Breast epithelium (tissue), 4 donors: ENCODE measurements at regions not wholly inside any gene's neighbourhood (a gene's known extent, or its start where the extent isn't known, plus 50 kb on each side); places are given as distances from the start of the nearest gene placed in this dataset.
"Not testable (repeated sequence)": the region's sequence is repeated elsewhere in the genome, so short reads cannot be mapped to it uniquely, and the experiment has no call there.

Source experiments
- DNase-seq, 2 donors: peaks; one replicate each; pipeline ENCODE4 v3.0.0-alpha.2; 2019; ENCODE audit warnings: low spot score in 2 of 2
- H3K27ac ChIP-seq, 2 donors: fragments of 200-600 bp; sonication (generic) in 1 of 2; one replicate each; pipeline ENCODE4 v1.5.1; 2016 to 2019; ENCODE audit warnings: mild to moderate bottlenecking in 1 of 2
- H3K27me3 ChIP-seq, 2 donors: fragments of 200-600 bp; sonication (generic) in 1 of 2; one replicate each; pipeline versions ENCODE4 v1.5.1 to v1.6.0; 2017 to 2019; ENCODE audit warnings: control low read depth in 1 of 2, mild to moderate bottlenecking in 1 of 2
- H3K36me3 ChIP-seq: fragments of 200-600 bp; one replicate; pipeline ENCODE4 v1.5.1; 2019
- H3K4me1 ChIP-seq, 2 donors: fragments of 200-600 bp; sonication (generic); one replicate each; pipeline ENCODE4 v1.5.1; 2016 to 2019; ENCODE audit warnings: control low read depth in 1 of 2
- H3K4me3 ChIP-seq, 3 donors: fragments of 200-600 bp; sonication (generic); 1 replicate in 2 of 3; 2 replicates in 1 of 3; pipeline ENCODE4 v1.5.1; 2016 to 2019; ENCODE audit warnings: mild to moderate bottlenecking in 3 of 3, moderate library complexity in 2 of 3
- H3K9me3 ChIP-seq, 2 donors: fragments of 200-600 bp; sonication (generic) in 1 of 2; one replicate each; pipeline ENCODE4 v1.5.1; 2016 to 2019; ENCODE audit warnings: control low read depth in 1 of 2
- POLR2A ChIP-seq: fragments of 450-650 bp; IDR thresholded peaks from one replicate; pipeline ENCODE4 v1.6.1; 2016; ENCODE audit warnings: antibody characterized with exemption, mild to moderate bottlenecking, moderate library complexity
- POLR2AphosphoS5 ChIP-seq, 3 donors: sonication (generic); formaldehyde crosslinking; IDR thresholded peaks; one replicate each; pipeline ENCODE4 v1.6.1; 2017; ENCODE audit warnings: antibody characterized with exemption in 3 of 3
- intact Hi-C: fragments of 100-400 bp; cut with DNase I; formaldehyde crosslinking; loops from one replicate; pipeline ENCODE4 v1.15.1; 2023; ENCODE audit warnings: low total_unique reads
- TF ChIP-seq, protein P1 (sequence below), 3 donors: fragments of 450-650 bp; IDR thresholded peaks; one replicate each; pipeline ENCODE4 v1.5.1; 2016 to 2017; ENCODE audit warnings: antibody characterized with exemption in 3 of 3, mild to moderate bottlenecking in 3 of 3, moderate library complexity in 3 of 3

DNA sequence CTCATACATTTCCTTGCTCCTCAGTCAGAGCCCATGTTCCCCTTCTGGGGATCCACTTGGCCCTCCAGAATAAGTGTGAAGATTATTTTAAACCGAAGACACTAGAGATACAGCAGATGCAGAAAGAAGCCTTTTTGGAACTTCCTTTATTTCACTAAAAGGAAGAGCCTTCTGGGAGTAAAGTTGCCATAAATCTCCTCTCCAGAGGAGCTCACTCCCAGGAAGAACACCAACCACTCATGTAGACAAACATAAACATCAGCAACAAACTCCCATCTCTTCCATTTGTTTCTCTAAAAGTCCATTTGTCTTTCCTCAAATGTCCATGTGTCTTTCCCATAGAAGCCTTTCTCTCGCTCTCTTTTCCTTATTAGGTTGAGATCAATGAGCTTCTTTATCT lies 62.4 kb upstream of the MSH6 start:
- Histone ChIP-seq H3K27ac (no peak overlapping the region), H3K36me3 (no peaks in the 10 kb centered on the region), H3K4me3 (no peak overlapping the region), H3K4me1 (no peaks in the 10 kb centered on the region), H3K27me3 (no peaks in the 10 kb centered on the region), H3K9me3 (no peaks in the 10 kb centered on the region)
- no peak for DNase-seq
- intact Hi-C loops = no loop called here
- TF ChIP-seq POLR2AphosphoS5 (IDR thresholded peaks at IDR 0.05) (no peak), POLR2A (no peak)
- TF ChIP-seq, protein P1, sequence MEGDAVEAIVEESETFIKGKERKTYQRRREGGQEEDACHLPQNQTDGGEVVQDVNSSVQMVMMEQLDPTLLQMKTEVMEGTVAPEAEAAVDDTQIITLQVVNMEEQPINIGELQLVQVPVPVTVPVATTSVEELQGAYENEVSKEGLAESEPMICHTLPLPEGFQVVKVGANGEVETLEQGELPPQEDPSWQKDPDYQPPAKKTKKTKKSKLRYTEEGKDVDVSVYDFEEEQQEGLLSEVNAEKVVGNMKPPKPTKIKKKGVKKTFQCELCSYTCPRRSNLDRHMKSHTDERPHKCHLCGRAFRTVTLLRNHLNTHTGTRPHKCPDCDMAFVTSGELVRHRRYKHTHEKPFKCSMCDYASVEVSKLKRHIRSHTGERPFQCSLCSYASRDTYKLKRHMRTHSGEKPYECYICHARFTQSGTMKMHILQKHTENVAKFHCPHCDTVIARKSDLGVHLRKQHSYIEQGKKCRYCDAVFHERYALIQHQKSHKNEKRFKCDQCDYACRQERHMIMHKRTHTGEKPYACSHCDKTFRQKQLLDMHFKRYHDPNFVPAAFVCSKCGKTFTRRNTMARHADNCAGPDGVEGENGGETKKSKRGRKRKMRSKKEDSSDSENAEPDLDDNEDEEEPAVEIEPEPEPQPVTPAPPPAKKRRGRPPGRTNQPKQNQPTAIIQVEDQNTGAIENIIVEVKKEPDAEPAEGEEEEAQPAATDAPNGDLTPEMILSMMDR (IDR thresholded peaks at IDR 0.05) = no peak

DNA sequence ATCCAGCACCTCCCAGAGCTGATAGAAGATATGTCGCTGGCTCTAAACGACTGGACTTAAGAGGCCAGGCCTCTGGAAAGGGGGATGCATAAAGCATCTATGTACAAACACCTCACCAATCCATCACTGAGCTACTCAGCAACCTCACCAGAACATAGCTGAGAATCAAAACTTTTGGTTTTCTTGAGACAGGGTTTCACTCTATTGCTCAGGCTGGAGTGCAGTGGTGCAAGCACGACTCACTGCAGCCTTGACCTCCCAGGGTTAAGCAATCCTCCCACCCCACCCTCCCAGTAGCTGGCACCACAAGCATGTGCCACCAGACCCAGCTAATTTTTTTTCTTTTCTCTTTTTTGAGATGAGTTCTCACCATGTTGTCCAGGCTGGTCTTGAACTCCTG lies 62.9 kb upstream of the MSH6 start:
- Histone ChIP-seq H3K4me1 (no peaks in the 10 kb centered on the region), H3K27ac (no peak overlapping the region), H3K27me3 (no peaks in the 10 kb centered on the region), H3K9me3 (no peaks in the 10 kb centered on the region), H3K4me3 (no peak overlapping the region), H3K36me3 (no peaks in the 10 kb centered on the region)
- TF ChIP-seq, protein P1 (IDR thresholded peaks at IDR 0.05) = no peak
- TF ChIP-seq POLR2A = no peak
- TF ChIP-seq POLR2AphosphoS5 (IDR thresholded peaks at IDR 0.05) = no peak
- no peak for DNase-seq
- intact Hi-C loops = no loop called here

DNA sequence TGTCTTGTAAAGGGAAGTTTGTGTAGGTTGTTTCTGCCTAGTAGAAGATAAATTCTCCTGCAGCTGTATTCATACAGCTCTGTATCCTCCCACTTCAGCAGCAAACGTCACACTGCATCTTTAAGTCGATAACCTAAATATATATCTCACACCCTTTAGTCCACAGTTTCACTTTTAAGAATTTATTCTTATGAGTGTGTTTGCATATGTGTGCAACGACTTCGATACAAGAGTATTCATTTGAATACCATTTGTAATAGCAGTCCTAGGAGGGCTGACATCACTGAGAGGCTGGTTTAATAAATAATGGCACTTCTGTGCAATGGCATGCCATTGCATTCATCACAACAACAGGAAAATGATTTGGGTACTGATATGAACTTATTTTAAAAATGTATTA lies 63.8 kb upstream of the MSH6 start:
- H3K4me3 ChIP-seq = no peak overlapping the region
- no peaks in the 10 kb centered on the region for H3K36me3 ChIP-seq
- TF ChIP-seq, protein P1 (IDR thresholded peaks at IDR 0.05) = no peak
- TF ChIP-seq POLR2A (no peak), POLR2AphosphoS5 (IDR thresholded peaks at IDR 0.05) (no peak)
- no peak for DNase-seq
- H3K4me1 ChIP-seq = no peaks in the 10 kb centered on the region
- no peaks in the 10 kb centered on the region for H3K27me3 ChIP-seq
- no peak overlapping the region for H3K27ac ChIP-seq
- intact Hi-C loops = no loop called here
- no peaks in the 10 kb centered on the region for H3K9me3 ChIP-seq

DNA sequence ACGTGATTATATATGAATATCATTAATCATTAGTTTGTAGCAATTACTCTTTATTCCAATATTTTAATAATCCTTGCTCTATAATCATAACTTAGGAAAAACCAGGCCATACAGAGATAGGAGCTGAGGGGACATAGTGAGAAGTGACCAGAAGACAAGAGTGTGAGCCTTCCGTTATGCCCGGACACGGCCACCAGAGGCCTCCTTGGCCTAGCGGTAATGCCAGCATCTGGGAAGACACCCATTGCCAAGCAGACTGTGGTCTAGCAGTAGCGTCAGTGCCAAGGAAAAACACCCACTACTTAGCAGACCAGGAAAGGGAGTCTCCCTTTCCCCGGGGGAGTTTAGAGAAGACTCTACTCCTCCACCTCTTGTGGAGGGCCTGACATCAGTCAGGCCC lies 66.6 kb upstream of the MSH6 start:
- H3K27ac ChIP-seq, H3K4me1 ChIP-seq, H3K27me3 ChIP-seq, intact Hi-C loops, DNase-seq, H3K9me3 ChIP-seq, H3K36me3 ChIP-seq, H3K4me3 ChIP-seq: not testable (repeated sequence)

DNA sequence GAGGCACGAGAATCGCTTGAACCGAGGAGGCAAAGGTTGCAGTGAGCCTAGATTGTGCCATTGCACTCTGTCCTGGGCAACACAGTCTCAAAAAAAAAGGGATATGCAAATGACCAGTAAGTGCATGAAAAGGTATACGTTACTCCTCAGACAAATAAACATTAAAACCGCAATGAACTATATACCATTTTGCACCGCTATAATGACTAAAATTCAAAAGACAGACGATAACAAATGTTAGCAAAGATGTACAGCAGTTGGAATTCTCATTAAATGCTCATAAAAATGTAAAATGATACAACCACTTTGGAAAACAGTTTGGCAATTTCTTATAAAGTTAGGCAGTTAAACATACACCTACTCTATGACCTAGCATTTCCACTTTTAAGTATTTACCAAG lies 67.4 kb upstream of the MSH6 start:
- Histone ChIP-seq H3K9me3 (no peaks in the 10 kb centered on the region), H3K4me1 (no peaks in the 10 kb centered on the region), H3K36me3 (no peaks in the 10 kb centered on the region), H3K27me3 (no peaks in the 10 kb centered on the region), H3K4me3 (no peak overlapping the region), H3K27ac (no peak overlapping the region)
- TF ChIP-seq POLR2AphosphoS5 (IDR thresholded peaks at IDR 0.05) (no peak), POLR2A (no peak)
- TF ChIP-seq, protein P1 (IDR thresholded peaks at IDR 0.05) = no peak
- DNase-seq = no peak
- intact Hi-C loops = no loop called here

DNA sequence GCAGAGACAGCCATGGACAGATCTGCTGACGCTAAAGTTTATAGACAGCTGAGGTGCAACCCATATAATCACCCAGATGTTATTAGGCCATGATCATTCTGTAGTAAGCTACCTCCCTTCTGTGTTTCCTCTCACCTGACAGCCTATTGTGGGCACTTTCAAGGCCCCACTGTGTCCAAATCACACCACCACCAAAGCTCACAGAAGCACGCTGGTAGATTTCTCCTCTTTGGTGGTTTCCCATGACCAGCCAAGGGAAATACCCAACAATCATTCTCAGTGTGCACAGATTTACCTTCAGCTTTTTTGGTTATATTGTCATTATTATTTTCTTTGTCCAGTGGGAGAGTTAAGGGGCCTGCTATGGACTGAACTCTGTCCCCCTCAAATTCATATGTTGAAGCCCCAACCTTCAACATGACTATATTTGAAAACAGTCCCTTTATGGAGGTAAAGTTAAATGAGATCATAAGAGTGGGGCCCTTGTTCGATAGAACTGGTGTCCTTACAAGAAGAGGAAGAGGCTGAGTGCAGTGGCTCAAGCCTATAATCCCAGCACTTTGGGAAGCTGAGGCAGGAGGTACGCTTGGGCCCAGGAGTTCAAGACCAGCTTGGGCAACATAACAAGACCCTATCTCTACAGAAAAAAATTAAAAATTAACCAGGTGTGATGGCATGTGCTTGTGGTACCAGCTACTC lies 74.0 kb upstream of the MSH6 start:
- no peak for DNase-seq

More for the DNA sequence above, 74.0 kb upstream of the MSH6 start:
- no peaks in the 10 kb centered on the region for H3K9me3 ChIP-seq
- intact Hi-C loops = no loop called here
- H3K27me3 ChIP-seq = no peaks in the 10 kb centered on the region
- H3K4me3 ChIP-seq = no peak overlapping the region
- TF ChIP-seq POLR2A = no peak
- TF ChIP-seq, protein P1 (IDR thresholded peaks at IDR 0.05) = no peak
- TF ChIP-seq POLR2AphosphoS5 (IDR thresholded peaks at IDR 0.05) = no peak
- H3K4me1 ChIP-seq = no peaks in the 10 kb centered on the region
- H3K27ac ChIP-seq = no peak overlapping the region
- H3K36me3 ChIP-seq = no peaks in the 10 kb centered on the region
